GM21717 (cell line): ENCODE measurements at regions not wholly inside any gene's neighbourhood (a gene's known extent, or its start where the extent isn't known, plus 50 kb on each side); places are given as distances from the start of the nearest gene placed in this dataset.
A peak's percentile ranks its signal among the peaks of the same experiment; 100 is the strongest.
"Not testable (repeated sequence)": the region's sequence is repeated elsewhere in the genome, so short reads cannot be mapped to it uniquely, and the experiment has no call there.

Source experiments
- ATAC-seq: cut with Tn5 transposase; IDR thresholded peaks from one replicate; pipeline ENCODE4 v1.9.1; 2021; ENCODE audit warnings: mild to moderate bottlenecking, moderate library complexity; ENCODE audit not compliant: unreplicated experiment

DNA sequence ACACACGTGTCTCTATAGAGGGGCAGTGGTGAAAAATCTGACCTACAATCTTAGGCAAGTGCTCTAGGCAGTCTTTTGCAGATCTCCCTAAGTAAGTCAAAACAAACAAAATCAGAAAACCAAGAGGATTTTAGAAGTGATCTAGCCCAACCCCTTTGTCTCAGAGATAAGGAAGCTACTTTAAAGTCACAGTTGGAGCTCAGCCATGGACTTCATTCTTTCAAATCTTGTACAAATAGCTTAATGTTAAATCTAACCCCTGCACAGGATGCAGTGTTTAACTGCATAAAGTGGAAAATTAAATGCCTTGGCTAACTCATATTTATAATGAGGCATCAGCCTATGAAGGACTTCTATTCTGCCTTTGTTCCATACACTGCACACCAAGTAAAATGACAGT lies 135.1 kb upstream of the RFX3 start:
- no peak for ATAC-seq

DNA sequence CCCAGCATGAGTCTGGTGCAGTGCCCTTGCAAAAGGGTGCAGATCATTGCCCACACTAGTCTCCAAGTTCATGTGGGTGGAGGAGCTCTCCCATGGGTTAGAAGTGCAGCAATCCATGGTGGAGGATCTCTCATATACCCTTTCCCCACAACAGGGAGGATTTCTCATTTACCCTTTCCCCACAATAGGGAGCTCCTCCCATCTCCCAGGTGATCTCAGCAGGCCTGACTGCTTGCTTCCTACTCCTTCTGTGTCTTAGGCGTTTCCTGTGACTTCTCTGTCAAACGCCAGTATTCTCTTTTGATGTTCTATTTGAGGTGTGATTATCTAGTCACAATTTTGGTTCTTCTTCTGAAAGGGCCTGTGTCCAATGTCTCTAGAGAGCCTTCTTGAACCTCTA lies 133.8 kb upstream of the RFX3 start:
- ATAC-seq = no peak

DNA sequence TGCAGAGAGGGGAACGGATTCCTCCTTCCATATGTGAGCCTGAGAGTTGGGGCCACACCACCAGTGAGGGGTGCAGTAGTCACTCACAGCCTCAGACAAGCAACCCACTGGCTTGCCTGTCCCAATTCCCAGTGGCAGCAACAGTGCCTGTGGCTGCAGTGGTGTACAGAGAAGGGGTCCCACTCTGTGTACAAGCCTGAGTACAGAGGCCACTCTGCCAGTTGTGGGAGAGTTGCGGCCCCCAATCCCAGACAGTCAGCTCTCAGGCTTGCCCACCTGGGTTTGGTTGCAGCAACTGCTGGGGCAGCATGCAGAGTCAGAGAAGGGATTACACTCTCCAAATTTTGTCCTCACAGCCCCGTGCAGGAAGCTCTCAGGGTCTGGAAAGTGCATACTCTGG lies 133.2 kb upstream of the RFX3 start:
- no peak for ATAC-seq

DNA sequence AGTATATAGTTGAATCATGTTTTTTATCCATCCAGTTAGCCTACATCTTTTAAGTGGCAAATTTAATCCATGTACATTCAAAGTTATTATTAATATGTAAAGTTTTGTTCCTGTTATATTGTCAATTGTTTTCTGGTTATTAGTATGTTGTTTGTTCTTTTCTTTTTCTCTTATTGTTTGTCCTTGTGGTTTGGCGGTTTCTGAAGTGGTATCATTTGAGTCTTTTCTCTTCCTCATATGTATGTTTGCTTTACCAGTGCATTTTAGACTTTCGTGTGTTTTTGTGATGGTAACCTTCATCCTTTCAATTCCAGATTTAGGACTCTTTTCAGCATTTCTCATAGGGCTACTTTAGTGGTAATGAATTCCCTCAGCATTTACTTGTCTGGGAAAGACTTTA lies 130.4 kb upstream of the RFX3 start:
- no peak for ATAC-seq

DNA sequence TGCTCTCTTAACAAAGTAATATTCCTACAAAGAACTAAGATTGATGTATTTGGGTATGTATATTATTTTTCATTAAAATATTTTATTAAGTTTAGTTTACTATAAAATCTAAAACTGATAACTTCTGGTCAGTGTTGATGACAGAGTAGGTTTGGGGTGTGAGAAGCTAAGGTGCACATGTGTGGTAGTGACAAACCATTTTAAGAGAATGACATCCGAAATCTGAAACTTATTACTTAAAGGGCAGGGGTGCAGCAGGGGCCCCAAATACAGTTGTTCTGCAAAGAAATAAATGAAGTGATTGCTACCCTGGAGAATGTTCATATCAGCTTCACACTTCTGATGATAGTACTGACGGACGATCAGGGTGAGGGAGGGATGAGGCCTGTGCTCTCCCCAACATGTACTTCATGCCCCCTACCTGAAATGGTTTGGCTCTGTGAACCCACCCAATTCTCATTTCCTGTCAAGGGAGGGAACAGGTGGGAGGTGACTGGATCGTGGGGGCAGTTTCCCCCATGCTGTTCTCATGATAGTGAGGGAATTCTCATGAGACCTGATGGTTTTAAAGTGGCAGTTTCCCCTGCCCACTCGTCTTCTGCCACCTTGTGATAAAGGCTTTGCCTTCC lies 125.3 kb upstream of the RFX3 start:
- ATAC-seq = no peak

DNA sequence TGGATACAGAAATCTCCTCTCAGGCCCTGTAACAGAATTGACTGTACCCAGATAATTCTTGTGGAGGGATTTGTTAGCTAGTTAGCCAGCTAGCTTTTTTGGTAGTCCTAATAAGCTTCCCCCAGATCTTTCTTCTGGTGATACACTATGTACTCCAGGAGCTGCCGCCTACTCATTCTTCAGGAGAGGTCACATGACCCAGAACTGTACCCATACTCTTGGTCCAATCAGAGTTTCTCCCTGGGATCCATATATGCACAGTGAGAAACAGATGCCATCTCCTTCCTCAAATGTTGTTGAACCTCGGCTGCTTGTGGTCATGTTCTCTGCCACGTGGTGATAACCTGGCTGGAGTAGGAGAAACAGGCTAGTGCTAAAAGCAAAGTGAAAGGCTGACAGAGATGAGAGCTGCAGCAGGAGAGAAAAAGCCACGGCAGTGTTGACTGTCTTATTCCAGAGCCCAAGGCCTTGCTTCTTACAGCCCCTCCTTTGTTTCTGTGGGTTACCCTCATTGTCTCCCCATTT lies 123.0 kb upstream of the RFX3 start:
- no peak for ATAC-seq

GRCh38 chr9:3648266-3648665 lies 122.5 kb upstream of the RFX3 start:
- ATAC-seq = no peak

DNA sequence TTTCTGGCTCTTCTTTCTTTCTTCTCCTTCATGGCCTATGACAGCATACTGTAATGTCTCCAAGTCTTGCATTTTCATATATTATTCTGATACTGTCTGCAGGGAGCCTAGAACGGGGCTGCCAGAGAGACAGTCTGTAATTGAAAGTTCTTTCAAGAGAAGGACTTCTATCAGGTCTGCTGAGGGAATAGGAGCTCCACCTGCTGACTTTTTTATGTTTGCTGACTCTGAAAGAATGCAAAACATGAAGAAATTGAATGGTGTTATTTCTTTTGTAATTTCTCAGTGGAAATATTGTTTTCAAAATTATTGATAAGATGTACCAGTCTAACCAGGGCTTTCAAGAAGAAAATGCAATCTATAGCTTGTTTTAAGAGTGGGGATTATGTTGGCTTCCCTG lies 121.9 kb upstream of the RFX3 start:
- no peak for ATAC-seq

DNA sequence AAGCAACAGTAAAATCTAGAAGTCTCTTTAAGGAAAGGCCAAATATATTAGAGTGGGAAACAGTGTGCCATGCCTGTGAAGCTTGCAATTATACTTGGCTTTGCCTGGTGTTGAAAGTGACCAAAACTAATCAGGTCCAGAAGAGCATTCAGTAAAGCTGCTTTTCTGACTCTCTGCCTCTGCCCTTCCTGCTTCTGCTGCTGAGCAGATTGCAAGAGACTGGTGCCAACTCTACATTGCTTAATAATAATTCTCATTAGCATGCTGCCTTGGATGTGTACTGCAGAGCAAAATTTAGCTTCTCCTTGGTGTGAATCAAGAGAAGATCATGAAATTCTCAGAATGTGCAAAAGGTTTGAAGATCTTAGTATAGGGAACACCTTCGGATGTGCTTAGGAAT lies 120.4 kb upstream of the RFX3 start:
- no peak for ATAC-seq

- not testable (repeated sequence) for ATAC-seq
Observed at GRCh38 chr9:3642075-3642474, 116.3 kb upstream of the RFX3 start.

- ATAC-seq = no peak
Observed at GRCh38 chr9:3629495-3629894, 103.7 kb upstream of the RFX3 start.

DNA sequence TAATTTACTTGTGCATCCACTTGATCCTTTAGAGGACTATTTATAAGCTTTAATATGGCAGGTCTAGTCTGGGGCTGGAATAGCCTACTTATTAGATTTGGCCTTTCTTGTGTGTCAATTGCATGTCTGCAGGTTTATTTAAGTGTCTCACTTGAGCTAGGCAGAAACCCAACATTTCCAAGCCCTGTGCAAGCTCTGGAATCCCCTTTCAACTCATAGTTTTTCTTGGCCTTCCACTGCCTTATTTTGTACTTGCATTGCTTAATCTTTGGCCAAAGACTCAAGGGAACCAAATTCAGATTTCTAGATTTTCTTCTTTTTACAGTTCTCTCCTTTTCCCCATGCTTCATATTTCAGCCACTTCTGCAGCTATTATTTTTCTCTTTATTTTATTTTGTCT lies 102.4 kb upstream of the RFX3 start:
- ATAC-seq = no peak

- peak; percentile 70 for ATAC-seq
Observed at GRCh38 chr9:3608011-3608410, 82.2 kb upstream of the RFX3 start.

DNA sequence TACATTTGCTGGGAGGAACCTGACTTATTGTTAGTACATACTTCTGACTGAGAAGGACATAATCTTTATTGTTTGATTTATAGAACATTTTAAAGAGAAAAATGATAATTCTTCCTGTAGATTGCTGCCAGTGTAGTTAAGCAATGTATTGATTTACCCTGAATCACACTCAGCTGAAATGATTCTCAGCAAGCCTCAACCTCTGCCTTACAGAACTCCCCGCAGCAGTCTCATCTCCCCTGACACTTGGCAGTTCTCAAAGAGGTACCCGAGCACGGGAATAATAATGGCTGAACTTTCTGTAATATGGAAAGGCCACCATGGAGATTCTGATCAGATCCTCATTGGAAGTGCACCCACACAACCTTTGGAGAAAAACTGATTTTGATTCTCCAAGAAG lies 74.9 kb upstream of the RFX3 start:
- ATAC-seq = no peak

DNA sequence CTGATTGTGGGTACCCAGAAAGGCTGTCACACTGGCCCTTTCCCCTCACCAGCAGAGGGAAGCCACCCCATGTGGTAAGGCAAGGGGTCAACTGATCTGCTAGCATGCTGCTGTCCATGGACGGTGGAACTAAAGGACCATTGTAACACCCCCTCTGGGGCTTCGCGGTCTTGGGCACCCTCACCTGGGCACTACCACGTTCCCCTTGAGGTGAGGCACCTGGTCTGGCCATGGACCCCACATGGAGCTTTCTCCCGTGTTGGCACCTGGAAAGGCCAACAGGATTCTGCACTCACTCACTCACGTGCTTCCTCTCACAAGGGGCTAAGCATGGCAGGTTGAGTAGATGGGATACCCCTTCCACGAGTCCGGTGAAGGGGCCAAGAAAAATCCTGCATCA lies 72.0 kb upstream of the RFX3 start:
- no peak for ATAC-seq

DNA sequence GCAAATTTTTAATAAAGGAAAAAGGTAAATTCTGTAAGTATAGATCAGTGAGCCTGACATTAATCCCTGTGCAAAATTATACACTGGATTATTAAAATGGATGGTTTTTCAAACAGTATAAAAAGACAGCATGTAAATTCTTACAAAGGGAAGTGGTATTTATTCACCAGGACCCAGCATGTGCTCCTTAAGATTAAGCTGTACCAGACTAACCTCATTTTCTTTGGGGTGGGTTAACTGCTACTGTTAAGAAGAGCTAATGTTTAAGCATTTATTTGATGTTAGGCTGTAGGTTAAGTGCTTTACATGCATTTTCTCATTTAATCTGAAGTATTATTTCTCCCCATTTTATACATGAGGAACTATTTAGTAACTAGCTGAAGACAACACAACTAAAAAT lies 60.3 kb upstream of the RFX3 start:
- ATAC-seq = no peak

GRCh38 chr9:3585606-3586005 lies 59.8 kb upstream of the RFX3 start:
- ATAC-seq = no peak

- no peak for ATAC-seq
Observed at GRCh38 chr9:3578786-3579185, 53.0 kb upstream of the RFX3 start.

- no peak for ATAC-seq
Observed at GRCh38 chr9:3576328-3576727, 50.5 kb upstream of the RFX3 start.

DNA sequence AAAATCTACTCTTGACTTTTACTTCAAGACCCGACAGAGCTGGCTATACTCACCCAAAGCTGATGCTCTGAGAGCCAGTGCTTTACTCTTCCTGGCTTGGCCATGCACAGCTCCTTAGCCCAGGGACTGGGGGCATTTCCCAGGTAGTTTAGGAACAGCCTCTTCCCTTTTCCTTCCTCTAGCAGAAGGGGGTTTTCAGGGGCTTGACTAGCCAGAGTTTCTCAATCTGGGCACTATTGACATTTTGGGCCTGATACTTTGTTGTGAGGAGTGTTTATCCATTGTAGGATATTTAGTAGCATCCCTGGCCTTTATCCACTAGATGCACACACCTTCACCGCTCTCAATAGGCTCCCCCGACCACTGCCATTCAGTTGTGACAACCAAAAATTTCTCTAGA lies 50.0 kb upstream of the RFX3 start:
- ATAC-seq = no peak
